Right lobe of liver (tissue), 4 donors: ENCODE measurements at regions not wholly inside any gene's neighbourhood (a gene's known extent, or its start where the extent isn't known, plus 50 kb on each side); places are given as distances from the start of the nearest gene placed in this dataset.
"Not testable (repeated sequence)": the region's sequence is repeated elsewhere in the genome, so short reads cannot be mapped to it uniquely, and the experiment has no call there.

Experiments used
- POLR2A ChIP-seq: fragments of 450-650 bp; IDR thresholded peaks from one replicate; pipeline ENCODE4 v1.6.1; 2017; ENCODE audit warnings: antibody characterized with exemption, mild to moderate bottlenecking
- TF ChIP-seq, protein P1 (sequence below), 4 donors: fragments of 200-600 bp in 3 of 4; fragments of 450-650 bp in 1 of 4; IDR thresholded peaks; one replicate each; pipeline versions ENCODE4 v1.5.1 to v1.8.0; 2016 to 2022; ENCODE audit warnings: antibody characterized with exemption in 4 of 4, mild to moderate bottlenecking in 2 of 4
- donor health status: DM: no; HTN: no; CAD: no.
- donor health status: DM: no; HTN: no; CAD: no.
- donor health status: DM: no; HTN: yes; CAD: no.

- TF ChIP-seq, protein P1, sequence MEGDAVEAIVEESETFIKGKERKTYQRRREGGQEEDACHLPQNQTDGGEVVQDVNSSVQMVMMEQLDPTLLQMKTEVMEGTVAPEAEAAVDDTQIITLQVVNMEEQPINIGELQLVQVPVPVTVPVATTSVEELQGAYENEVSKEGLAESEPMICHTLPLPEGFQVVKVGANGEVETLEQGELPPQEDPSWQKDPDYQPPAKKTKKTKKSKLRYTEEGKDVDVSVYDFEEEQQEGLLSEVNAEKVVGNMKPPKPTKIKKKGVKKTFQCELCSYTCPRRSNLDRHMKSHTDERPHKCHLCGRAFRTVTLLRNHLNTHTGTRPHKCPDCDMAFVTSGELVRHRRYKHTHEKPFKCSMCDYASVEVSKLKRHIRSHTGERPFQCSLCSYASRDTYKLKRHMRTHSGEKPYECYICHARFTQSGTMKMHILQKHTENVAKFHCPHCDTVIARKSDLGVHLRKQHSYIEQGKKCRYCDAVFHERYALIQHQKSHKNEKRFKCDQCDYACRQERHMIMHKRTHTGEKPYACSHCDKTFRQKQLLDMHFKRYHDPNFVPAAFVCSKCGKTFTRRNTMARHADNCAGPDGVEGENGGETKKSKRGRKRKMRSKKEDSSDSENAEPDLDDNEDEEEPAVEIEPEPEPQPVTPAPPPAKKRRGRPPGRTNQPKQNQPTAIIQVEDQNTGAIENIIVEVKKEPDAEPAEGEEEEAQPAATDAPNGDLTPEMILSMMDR (IDR thresholded peaks at IDR 0.05): not testable (repeated sequence)
- not testable (repeated sequence) for TF ChIP-seq POLR2A
Measured at GRCh38 chr9:39656960-39657603, 301.6 kb downstream of the SPATA31A1 start.
